NB4 (cell line): ENCODE measurements at regions not wholly inside any gene's neighbourhood (a gene's known extent, or its start where the extent isn't known, plus 50 kb on each side); places are given as distances from the start of the nearest gene placed in this dataset.

Source experiments
- DNase-seq: peaks from one replicate; pipeline ENCODE4 v3.0.0; 2010; ENCODE audit warnings: low read depth
- H3K4me3 ChIP-seq: one replicate; pipeline ENCODE4 v1.5.1; 2011; ENCODE audit warnings: mild to moderate bottlenecking, low read depth, low read length, moderate library complexity
- MYC ChIP-seq: IDR thresholded peaks from 2 replicates; pipeline ENCODE4 v1.6.1; 2011; ENCODE audit warnings: low read depth, low read length
- POLR2A ChIP-seq: IDR thresholded peaks from 2 replicates; pipeline ENCODE4 v1.6.1; 2011; ENCODE audit warnings: mild to moderate bottlenecking; ENCODE audit not compliant: insufficient read length; ENCODE audit errors: extremely low read depth
- TF ChIP-seq, protein P1 (sequence below): IDR thresholded peaks from one replicate; pipeline ENCODE4 v1.5.1; 2012; ENCODE audit warnings: low read depth, low read length
- TF ChIP-seq, protein P2 (sequence below): IDR thresholded peaks from 2 replicates; pipeline ENCODE4 v1.6.1; 2011; ENCODE audit warnings: low read depth, low read length

DNA sequence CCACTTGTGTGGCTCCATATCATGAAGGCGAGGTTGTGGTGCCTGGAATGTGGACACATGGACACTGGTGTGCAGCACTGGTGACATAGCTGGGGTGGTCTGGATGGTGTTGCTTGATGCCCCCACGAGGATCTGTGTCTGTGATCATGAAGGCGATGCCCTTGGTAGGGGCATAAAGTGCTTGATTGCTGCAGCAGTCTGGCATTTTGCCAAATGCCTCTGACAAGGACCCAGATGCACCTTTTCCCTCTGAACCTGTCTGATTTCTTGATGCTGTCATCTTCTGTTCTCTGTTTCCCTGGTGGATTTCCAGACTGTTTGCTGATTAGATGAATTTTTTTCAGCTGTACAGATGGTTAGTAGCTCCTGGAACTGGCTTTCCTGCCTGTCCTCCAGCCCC, 752.0 kb upstream of the HS6ST1 start:
- DNase-seq = no peak
- TF ChIP-seq MYC = no peak
- TF ChIP-seq, protein P1, sequence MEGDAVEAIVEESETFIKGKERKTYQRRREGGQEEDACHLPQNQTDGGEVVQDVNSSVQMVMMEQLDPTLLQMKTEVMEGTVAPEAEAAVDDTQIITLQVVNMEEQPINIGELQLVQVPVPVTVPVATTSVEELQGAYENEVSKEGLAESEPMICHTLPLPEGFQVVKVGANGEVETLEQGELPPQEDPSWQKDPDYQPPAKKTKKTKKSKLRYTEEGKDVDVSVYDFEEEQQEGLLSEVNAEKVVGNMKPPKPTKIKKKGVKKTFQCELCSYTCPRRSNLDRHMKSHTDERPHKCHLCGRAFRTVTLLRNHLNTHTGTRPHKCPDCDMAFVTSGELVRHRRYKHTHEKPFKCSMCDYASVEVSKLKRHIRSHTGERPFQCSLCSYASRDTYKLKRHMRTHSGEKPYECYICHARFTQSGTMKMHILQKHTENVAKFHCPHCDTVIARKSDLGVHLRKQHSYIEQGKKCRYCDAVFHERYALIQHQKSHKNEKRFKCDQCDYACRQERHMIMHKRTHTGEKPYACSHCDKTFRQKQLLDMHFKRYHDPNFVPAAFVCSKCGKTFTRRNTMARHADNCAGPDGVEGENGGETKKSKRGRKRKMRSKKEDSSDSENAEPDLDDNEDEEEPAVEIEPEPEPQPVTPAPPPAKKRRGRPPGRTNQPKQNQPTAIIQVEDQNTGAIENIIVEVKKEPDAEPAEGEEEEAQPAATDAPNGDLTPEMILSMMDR = no peak
- TF ChIP-seq POLR2A = no peak
- TF ChIP-seq, protein P2, sequence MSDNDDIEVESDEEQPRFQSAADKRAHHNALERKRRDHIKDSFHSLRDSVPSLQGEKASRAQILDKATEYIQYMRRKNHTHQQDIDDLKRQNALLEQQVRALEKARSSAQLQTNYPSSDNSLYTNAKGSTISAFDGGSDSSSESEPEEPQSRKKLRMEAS = no peak

DNA sequence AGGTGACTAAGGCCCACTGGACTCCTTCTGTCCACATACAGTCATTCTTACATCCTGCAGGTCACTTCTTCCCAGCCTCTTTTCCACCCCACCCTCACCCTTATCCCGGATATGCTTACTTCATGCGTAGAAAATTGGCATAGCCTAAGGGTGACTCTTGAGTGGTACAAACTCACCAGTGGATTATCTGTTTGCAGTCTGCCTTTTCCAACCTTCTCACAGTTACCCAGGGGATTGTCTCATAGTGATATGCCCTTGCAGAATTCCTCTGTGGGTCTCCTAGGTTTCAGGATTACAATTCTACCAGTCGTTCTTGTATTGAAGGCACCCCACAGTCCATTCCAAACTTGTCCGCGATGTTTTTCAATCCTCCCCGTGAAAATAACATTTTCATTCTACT, 752.9 kb upstream of the HS6ST1 start:
- no peak overlapping the region for H3K4me3 ChIP-seq
- no peak for TF ChIP-seq MYC
- TF ChIP-seq, protein P2 = no peak
- TF ChIP-seq, protein P1 = no peak
- TF ChIP-seq POLR2A = no peak
- no peak for DNase-seq

More for the DNA sequence above, 752.0 kb upstream of the HS6ST1 start:
- H3K4me3 ChIP-seq = no peak overlapping the region

DNA sequence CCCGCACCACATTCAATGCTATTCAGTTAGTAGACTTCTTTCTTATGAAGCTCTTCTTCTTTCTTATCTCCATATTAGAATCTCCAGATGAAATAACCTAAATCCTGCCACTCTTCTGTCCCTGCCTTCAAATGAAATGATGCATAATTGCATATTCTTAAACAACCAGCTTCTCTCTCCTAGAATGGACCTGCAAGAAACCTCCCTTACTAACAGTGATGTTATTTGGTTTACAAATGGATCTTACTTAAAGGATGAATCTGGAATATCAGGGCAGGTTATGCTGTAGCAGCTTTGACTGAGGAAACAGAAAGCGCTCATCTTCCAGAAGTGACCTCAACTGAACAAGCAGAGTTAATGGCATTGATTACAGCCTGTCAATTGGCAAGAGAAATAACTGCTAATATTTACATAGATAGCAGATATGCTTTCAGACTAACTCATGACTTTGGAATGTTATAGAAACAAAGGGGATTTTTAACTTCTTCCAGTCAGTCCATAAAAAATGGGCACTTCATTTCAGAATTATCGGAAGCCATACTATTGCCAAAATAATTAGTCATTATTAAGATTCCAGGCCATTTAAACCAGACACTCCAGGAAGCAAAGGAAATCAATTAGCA, 755.7 kb upstream of the HS6ST1 start:
- TF ChIP-seq, protein P2 = no peak
- no peak for TF ChIP-seq MYC
- no peak for DNase-seq
- H3K4me3 ChIP-seq = no peak overlapping the region

DNA sequence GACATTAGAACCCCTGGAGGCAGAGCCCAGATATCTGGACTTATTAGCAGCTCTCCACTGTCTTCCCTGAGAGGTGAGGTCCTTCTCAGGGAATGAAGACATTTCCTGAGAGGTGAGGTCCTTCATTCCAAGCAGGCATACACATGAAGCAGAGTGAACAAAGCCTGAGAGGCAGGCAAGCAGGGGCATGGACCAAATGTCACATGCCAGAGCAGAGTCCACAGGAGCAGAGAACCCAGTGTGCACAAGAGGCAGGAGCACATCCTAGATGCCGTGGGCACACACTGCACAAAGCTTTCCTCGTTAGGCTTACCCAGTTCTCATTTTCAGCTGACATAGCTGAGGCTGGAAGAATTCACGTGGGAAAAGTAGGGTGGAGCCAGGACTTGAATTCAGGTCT, 759.9 kb upstream of the HS6ST1 start:
- no peak for TF ChIP-seq POLR2A
- TF ChIP-seq, protein P1 = no peak
- TF ChIP-seq, protein P2 = no peak
- no peak for TF ChIP-seq MYC
- no peak overlapping the region for H3K4me3 ChIP-seq
- no peak for DNase-seq

DNA sequence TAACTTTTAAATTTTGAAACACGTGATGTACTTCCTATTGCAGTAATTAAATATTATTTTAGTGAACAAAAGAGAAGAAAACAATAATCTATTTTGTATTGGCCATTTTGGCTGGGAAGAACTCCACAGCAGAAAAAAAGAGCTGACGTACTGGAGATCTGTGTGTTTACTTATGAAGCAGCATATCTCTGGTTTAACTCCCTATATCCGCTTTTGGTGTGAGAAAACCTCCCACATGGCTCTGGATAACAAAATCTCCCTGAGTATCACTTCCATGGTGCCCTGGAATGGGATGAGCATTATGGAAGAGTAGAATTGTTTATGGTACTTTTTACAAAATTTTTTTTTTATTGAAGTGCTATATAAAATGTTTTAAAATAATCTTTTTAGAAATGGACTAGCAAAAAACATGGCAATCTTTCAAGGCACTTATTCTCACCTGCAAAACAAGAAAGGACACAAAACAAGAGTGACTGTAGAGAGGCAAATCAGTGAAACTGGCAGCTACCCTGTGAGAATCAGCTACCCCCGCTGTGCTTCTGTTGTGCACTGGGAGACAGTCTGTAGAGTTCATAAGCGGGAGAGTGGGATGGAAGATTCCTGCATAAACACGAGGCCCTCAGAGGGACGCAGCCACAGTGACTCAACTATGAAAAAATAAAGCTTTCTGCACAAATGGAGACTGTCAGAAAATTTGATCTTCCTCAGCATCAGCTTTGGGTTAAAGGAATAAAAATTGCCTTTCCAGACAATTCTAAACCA, 762.2 kb upstream of the HS6ST1 start:
- no peak overlapping the region for H3K4me3 ChIP-seq
- no peak for DNase-seq
- TF ChIP-seq, protein P2 = no peak
- TF ChIP-seq POLR2A (no peak), MYC (no peak)
- TF ChIP-seq, protein P1 = no peak

DNA sequence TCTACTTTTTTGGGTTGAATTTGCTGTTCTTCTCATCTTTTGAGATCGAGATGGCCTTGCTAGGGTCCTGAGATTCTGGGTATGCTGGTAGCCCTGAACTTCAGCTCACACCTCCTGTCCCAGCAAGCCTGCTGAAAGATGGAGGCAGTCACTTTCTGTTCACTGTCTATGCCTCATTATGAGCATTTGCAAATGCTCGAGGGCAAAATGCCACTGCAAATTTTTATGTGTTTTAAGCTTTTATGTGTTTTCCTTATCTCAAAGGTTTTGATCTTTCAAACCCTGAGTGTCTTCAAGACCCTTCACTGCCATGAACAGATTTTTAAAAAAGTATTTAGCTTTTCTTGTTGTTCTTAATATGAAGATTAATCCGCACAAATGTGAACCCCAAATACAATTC, 766.7 kb upstream of the HS6ST1 start:
- TF ChIP-seq, protein P1 = no peak
- TF ChIP-seq POLR2A = no peak
- TF ChIP-seq, protein P2 = no peak
- no peak for TF ChIP-seq MYC
- no peak for DNase-seq
- no peak overlapping the region for H3K4me3 ChIP-seq
